GM23338 (cell line): ENCODE measurements at regions not wholly inside any gene's neighbourhood (a gene's known extent, or its start where the extent isn't known, plus 50 kb on each side); places are given as distances from the start of the nearest gene placed in this dataset.

ENCODE experiments used
- ATAC-seq: fragments of 200-7000 bp; cut with Tn5 transposase; 3 replicates; pipeline ENCODE4 v1.9.1; 2020
- DNase-seq: peaks from one replicate; pipeline ENCODE4 v3.0.0-alpha.2; 2015; ENCODE audit warnings: low spot score
- H2AFZ ChIP-seq: fragments of 200-600 bp; sonication (generic); 2 replicates; pipeline ENCODE4 v1.8.0; 2016; ENCODE audit warnings: antibody characterized with exemption, mild to moderate bottlenecking, moderate library complexity
- H3F3A ChIP-seq: fragments of 200-600 bp; sonication (generic); replicated peaks from 2 replicates; pipeline ENCODE4 v1.8.0; 2017; ENCODE audit warnings: antibody characterized with exemption, mixed run types, low read depth
- H3K27ac ChIP-seq: fragments of 200-600 bp; sonication (generic); 2 replicates; pipeline ENCODE4 v1.6.1; 2016; ENCODE audit warnings: low read depth
- H3K27me3 ChIP-seq: fragments of 200-600 bp; sonication (generic); 2 replicates; pipeline ENCODE4 v1.8.0; 2016; ENCODE audit warnings: mild to moderate bottlenecking, mixed run types, moderate library complexity; ENCODE audit not compliant: insufficient read depth
- H3K36me3 ChIP-seq: fragments of 200-600 bp; sonication (generic); 2 replicates; pipeline ENCODE4 v1.8.0; 2016; ENCODE audit warnings: mild to moderate bottlenecking; ENCODE audit not compliant: insufficient read depth
- H3K4me1 ChIP-seq: fragments of 200-600 bp; sonication (generic); 2 replicates; pipeline ENCODE4 v1.8.0; 2016; ENCODE audit warnings: mild to moderate bottlenecking, moderate library complexity; ENCODE audit not compliant: insufficient read depth
- H3K4me2 ChIP-seq: fragments of 200-600 bp; sonication (generic); 2 replicates; pipeline ENCODE4 v1.7.1; 2017; ENCODE audit warnings: mixed run types
- H3K4me3 ChIP-seq: fragments of 200-600 bp; sonication (generic); 2 replicates; pipeline ENCODE4 v1.6.1; 2016; ENCODE audit warnings: mixed run types
- H3K79me2 ChIP-seq: fragments of 200-600 bp; sonication (generic); replicated peaks from 2 replicates; pipeline ENCODE4 v1.8.0; 2017; ENCODE audit warnings: mild to moderate bottlenecking; ENCODE audit not compliant: insufficient read depth
- H3K9me2 ChIP-seq: fragments of 200-600 bp; sonication (generic); 2 replicates; pipeline ENCODE4 v1.8.0; 2017; ENCODE audit not compliant: insufficient read depth
- H4K20me1 ChIP-seq: fragments of 200-600 bp; sonication (generic); replicated peaks from 2 replicates; pipeline ENCODE4 v1.8.0; 2017; ENCODE audit warnings: mild to moderate bottlenecking; ENCODE audit not compliant: insufficient read depth
- H3K27ac Mint-ChIP-seq: 2 replicates; pipeline ENCODE4 v1.8.0; 2020; ENCODE audit warnings: inconsistent platforms, mild to moderate bottlenecking, moderate library complexity, mixed read lengths
- H3K27me3 Mint-ChIP-seq: 3 replicates; pipeline ENCODE4 v1.8.0; 2022; ENCODE audit warnings: low read depth, mild to moderate bottlenecking, moderate library complexity, mixed read lengths, inconsistent platforms; ENCODE audit not compliant: insufficient read depth, poor library complexity
- H3K36me3 Mint-ChIP-seq: 3 replicates; pipeline ENCODE4 v1.8.0; 2021; ENCODE audit warnings: low read depth, mild to moderate bottlenecking, inconsistent platforms, moderate library complexity, mixed read lengths
- H3K4me1 Mint-ChIP-seq: 3 replicates; pipeline ENCODE4 v1.8.0; 2020; ENCODE audit warnings: mild to moderate bottlenecking, inconsistent platforms, mixed read lengths
- H3K4me3 Mint-ChIP-seq: 3 replicates; pipeline ENCODE4 v1.8.0; 2021; ENCODE audit warnings: moderate library complexity, mild to moderate bottlenecking, inconsistent platforms, mixed read lengths
- H3K9me3 Mint-ChIP-seq: 3 replicates; pipeline ENCODE4 v1.8.0; 2020; ENCODE audit warnings: moderate library complexity, mild to moderate bottlenecking, inconsistent platforms, mixed read lengths
- CREB1 ChIP-seq: fragments of 250-450 bp; sonication (Bioruptor Pico); IDR thresholded peaks from 2 replicates; pipeline ENCODE4 v1.5.0; 2020; ENCODE audit warnings: low read depth, mild to moderate bottlenecking, moderate library complexity
- CTCF ChIP-seq, 2 experiments: fragments of 200-600 bp in 1 of 2; sonication (generic) in 1 of 2; conservative IDR thresholded peaks; 2 replicates each; pipeline versions ENCODE4 v1.5.1 to v1.6.1; 2016 to 2017; ENCODE audit warnings: antibody characterized with exemption in 2 of 2, low read depth in 2 of 2, mild to moderate bottlenecking in 2 of 2, moderate library complexity in 1 of 2
- ETS1 ChIP-seq: IDR thresholded peaks from 2 replicates; pipeline ENCODE4 v1.6.1; 2016; ENCODE audit warnings: antibody characterized with exemption
- EZH2 ChIP-seq: fragments of 200-600 bp; sonication (generic); IDR thresholded peaks from one replicate; pipeline ENCODE4 v1.8.0; 2017; ENCODE audit warnings: antibody characterized with exemption, mild to moderate bottlenecking, low read depth; ENCODE audit not compliant: unreplicated experiment
- EZH2phosphoT487 ChIP-seq: fragments of 200-600 bp; sonication (generic); IDR thresholded peaks from one replicate; pipeline ENCODE4 v1.8.1; 2018; ENCODE audit warnings: antibody characterized with exemption; ENCODE audit not compliant: unreplicated experiment
- JUNB ChIP-seq: IDR thresholded peaks from one replicate; pipeline ENCODE4 v1.6.1; 2016; ENCODE audit warnings: antibody characterized with exemption; ENCODE audit not compliant: unreplicated experiment
- NANOG ChIP-seq: IDR thresholded peaks from 2 replicates; pipeline ENCODE4 v1.6.1; 2016; ENCODE audit warnings: antibody characterized with exemption, borderline replicate concordance
- POLR2AphosphoS5 ChIP-seq: IDR thresholded peaks from 2 replicates; pipeline ENCODE4 v1.6.1; 2016; ENCODE audit warnings: antibody characterized with exemption, low read depth
- REST ChIP-seq: IDR thresholded peaks from one replicate; pipeline ENCODE4 v1.6.1; 2018; ENCODE audit warnings: antibody characterized with exemption; ENCODE audit not compliant: unreplicated experiment
- STAT1 ChIP-seq: IDR thresholded peaks from one replicate; pipeline ENCODE4 v1.6.1; 2016; ENCODE audit warnings: antibody characterized with exemption; ENCODE audit not compliant: unreplicated experiment
- ZNF114 ChIP-seq: fragments of 250-450 bp; sonication (Bioruptor Pico); IDR thresholded peaks from 2 replicates; pipeline ENCODE4 v1.5.0; 2020; ENCODE audit warnings: mild to moderate bottlenecking, moderate library complexity
- ZNF331 ChIP-seq: fragments of 250-450 bp; sonication (Bioruptor Pico); IDR thresholded peaks from 2 replicates; pipeline ENCODE4 v1.5.0; 2020; ENCODE audit warnings: low read depth, mild to moderate bottlenecking, moderate library complexity
- ZNF462 ChIP-seq: fragments of 250-450 bp; sonication (Bioruptor Pico); IDR thresholded peaks from 2 replicates; pipeline ENCODE4 v1.5.0; 2020; ENCODE audit warnings: mild to moderate bottlenecking, moderate library complexity

GRCh38 chr10:83848677-83849076 is 290.6 kb upstream of the GHITM start:
- Histone ChIP-seq H3F3A (no peaks in the 10 kb centered on the region), H3K27ac (no peak overlapping the region), H2AFZ (no peak overlapping the region), H3K4me3 (no peak overlapping the region), H3K9me2 (no peaks in the 10 kb centered on the region), H3K27me3 (no peaks in the 10 kb centered on the region), H3K4me2 (no peak overlapping the region), H3K4me1 (no peaks in the 10 kb centered on the region), H3K36me3 (no peaks in the 10 kb centered on the region), H4K20me1 (no peaks in the 10 kb centered on the region), H3K79me2 (no peaks in the 10 kb centered on the region)
- peaks cover 15% of the 10 kb centered on the region for H3K9me3 Mint-ChIP-seq
- no peak overlapping the region for H3K4me3 Mint-ChIP-seq
- no peak overlapping the region for H3K27ac Mint-ChIP-seq
- no peaks in the 10 kb centered on the region for H3K36me3 Mint-ChIP-seq
- ATAC-seq, result no peak
- no peaks in the 10 kb centered on the region for H3K27me3 Mint-ChIP-seq
- no peak for TF ChIP-seq CREB1 (CRISPR knock-in tag)
- TF ChIP-seq ETS1, result no peak
- no peak for TF ChIP-seq EZH2
- TF ChIP-seq STAT1, result no peak
- TF ChIP-seq ZNF462 (CRISPR knock-in tag), result no peak
- no peak for TF ChIP-seq POLR2AphosphoS5
- TF ChIP-seq REST, result no peak
- TF ChIP-seq EZH2phosphoT487, result no peak
- TF ChIP-seq ZNF114 (CRISPR knock-in tag), result no peak
- no peak for TF ChIP-seq NANOG
- no peak for TF ChIP-seq CTCF (conservative IDR thresholded peaks at IDR 0.05; ENCODE audit: low read depth in 2 of 2)
- no peak for TF ChIP-seq JUNB
- no peak for TF ChIP-seq ZNF331 (CRISPR knock-in tag)
- DNase-seq, result no peak
- H3K4me1 Mint-ChIP-seq, result no peaks in the 10 kb centered on the region
